Activated T-cell treated with anti-CD3 and anti-CD28 coated beads for 48 hours (primary cell): ENCODE measurements at regions not wholly inside any gene's neighbourhood (a gene's known extent, or its start where the extent isn't known, plus 50 kb on each side); places are given as distances from the start of the nearest gene placed in this dataset.

Experiments used
- DNase-seq: peaks from one replicate; pipeline ENCODE4 v3.0.0-alpha.2; 2020; ENCODE audit warnings: low read depth

DNA sequence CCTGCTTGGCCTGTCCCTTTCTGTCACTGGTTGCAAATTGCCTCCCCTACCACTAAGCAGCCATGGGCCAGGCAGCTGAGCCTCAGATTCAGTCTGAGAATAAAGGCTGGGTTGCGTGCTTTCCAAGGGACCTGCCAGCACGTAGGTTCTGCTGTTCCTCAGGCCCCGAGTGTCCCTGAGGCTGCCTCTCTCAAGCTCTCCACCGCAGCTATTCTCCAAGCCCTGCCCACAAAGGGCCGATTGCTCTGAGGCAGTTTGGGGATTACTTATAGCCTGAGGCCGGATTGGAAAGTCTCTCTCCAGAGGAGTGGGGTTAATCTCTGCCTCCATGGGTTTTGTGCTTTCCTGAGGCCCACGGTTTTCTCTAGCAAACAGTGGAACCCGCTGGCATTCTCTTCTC is 590.7 kb downstream of the BCOR start:
- DNase-seq, result no peak

- DNase-seq, result no peak
Observed at GRCh38 chrX:39507617-39508299, 590.0 kb downstream of the BCOR start.

DNA sequence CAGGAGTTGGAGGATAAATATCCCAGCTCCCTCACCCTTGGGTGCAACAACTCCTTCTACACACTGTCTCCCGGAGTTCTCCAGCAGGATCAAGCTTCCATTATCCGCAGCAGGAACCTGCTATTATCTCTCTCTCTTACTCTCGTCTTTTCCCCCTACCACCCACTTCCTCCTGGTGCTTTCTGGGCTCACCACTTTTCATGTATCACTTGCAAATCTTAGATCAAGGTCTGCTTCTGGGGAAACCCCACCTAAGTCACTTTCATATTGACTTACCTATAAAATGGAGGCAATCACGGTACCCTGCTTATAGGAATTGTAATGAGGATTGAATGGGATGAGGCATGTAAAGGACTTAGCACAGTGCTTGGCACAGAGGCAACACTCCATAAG is 589.5 kb downstream of the BCOR start:
- no peak for DNase-seq

DNA sequence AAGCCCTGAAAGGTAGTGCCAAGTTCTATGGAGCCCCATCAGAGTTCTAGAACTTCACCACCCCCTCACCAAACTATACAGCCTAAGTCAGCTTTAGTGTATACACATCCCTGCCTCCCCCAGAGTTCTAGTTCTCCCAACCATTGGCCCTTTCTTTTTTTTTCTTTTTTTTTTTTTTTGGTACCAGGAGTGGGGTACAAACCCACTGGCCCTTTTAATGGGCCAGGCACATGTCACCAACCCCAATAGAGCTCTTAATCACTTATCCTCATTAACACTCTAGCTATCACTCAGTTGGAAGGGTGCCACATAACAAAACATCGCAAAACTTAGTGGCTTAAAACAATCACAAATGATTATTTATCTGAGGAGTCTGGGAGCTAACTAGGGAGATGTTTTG is 588.6 kb downstream of the BCOR start:
- DNase-seq, result no peak

DNA sequence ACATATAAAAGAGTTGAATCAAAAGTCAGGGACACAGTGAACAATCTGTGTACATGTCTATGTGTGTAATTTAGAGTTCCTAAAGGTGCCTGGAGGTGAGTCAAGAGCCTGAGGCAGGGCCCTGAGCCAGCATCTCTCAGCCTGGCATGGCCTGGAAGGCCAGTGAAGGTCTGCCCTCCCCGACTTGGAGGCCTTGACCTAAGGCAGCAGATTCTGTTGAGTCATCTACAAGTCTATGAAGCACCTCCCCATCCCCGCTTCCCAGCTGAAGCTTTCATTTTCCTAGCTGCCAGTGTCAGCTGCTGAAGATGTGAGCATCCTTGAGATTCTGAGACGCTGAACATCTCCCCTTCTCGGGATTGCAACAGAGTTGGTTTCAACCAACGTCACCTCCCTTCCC is 583.9 kb downstream of the BCOR start:
- no peak for DNase-seq

DNA sequence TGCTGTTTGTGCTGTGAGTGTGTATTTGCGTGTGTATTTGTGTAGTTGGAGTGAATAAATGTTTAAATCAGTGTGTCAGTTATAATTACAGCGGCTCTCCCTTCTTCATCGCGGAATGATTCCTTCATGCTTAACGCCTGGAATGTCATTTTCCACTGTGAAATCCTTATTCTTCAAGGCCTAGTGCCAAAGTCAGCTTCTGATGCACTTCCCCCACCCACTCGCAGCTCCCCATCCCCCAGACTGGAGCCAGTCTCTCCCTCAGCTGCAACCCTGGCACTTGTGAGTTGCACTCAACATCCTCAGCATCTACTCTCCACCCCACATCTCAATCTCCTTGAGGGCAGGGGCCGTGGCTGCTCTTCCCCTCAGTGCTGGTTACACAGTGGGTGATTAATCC is 583.0 kb downstream of the BCOR start:
- no peak for DNase-seq

GRCh38 chrX:39516427-39516841 is 581.3 kb downstream of the BCOR start:
- DNase-seq, result no peak

DNA sequence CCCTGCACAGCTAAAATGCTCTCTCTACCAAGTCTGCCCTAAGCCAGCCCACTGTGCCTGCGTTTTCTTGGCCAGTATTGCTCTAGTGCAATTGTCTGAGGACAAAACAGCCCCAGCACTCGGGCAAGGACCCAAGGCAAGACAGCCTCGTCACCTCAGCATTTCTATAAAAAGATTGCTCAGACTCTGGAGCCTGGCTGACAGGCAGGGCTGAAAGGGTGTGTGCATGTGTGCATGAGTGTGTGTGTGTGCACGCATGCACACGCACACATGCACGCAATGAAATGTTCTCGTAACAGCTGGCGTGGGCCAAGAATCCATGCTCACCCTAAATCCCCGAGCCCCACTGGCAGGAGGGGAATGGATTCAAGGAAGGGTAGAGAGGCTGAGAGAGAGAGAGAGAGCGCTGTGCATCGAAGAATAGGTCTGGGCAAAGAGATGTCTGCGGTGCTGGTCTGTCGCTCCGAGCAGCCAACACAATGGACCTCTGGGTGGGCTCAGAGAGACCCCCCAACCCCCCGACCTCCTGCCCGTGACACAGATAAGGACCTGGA is 579.2 kb downstream of the BCOR start:
- DNase-seq, result no peak

GRCh38 chrX:39519030-39519488 is 578.7 kb downstream of the BCOR start:
- no peak for DNase-seq

GRCh38 chrX:39519566-39520301 is 578.0 kb downstream of the BCOR start:
- no peak for DNase-seq

- no peak for DNase-seq
Observed at GRCh38 chrX:39525758-39526157, 572.0 kb downstream of the BCOR start.

DNA sequence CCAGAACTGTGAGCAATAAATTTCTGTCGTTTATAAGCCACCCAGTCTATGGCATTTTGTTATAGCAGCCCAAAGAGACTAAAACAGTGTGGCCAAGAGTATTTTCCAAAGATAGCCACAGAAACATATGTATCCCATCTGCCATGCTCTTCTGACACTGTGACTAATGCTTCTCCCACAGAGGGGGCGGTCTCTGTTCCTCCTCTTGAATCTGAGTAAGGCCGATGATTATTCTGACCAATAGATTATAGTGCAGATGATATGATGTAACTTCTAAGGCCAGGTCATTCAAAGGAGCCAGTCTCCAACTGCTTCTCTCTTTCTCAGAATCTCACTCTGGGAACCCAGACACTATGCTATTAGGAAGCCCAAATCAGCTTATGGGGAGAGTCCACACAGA is 570.7 kb downstream of the BCOR start:
- DNase-seq, result no peak

DNA sequence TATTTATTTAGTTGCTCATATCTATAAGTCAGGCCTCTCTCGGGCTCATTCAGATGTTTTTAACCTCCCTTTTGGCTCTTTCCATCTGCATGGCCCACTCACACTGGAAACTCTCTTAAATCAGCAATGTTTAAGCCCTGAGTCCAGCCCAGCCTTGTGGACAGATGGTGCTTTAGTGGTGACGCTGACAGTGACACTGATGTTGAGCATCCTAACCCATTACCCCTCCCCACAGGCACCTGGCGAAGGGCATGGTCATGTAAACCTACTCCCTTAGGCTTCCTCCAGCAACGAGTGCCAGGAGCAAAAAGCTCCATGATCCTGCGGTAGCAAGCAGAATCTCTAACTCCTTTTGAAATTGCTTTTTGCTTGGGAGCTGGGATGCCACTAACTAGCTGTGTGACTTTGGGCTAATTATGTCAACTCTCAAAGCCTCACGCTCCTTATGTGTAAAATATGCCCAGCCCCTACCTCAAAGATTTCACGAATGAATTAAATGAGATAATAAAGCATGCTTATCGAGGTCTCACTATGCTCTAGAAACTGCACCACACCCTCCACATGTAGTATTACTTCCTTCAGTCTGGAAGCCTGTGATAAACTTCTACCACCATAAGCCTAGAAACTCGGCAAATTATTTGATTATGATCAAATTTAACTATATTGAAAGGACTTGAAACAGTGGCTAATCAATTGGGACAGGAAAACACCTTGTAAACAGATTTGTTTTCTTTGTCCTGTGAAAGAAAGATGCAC is 569.4 kb downstream of the BCOR start:
- DNase-seq, result no peak

- no peak for DNase-seq
Observed at GRCh38 chrX:39532761-39533160, 565.0 kb downstream of the BCOR start.

DNA sequence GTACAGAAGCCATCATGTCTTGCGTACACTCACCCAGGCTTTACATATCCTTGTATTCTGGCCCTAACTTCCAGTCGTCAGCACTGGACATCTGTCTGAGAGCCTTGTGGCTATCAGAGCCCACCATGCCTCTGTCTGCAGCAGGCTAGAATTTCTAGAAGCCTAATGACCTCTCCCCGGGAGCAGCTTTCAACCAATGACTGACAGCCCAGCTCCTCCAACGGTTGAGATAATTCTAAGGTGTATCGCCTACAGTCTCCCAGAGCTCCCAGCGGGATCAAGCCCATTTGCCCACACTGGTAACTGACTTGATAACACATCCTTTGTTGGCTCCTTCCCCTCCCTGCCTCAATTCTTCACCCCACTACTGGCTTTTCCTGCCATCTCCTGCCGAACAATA is 562.8 kb downstream of the BCOR start:
- no peak for DNase-seq

DNA sequence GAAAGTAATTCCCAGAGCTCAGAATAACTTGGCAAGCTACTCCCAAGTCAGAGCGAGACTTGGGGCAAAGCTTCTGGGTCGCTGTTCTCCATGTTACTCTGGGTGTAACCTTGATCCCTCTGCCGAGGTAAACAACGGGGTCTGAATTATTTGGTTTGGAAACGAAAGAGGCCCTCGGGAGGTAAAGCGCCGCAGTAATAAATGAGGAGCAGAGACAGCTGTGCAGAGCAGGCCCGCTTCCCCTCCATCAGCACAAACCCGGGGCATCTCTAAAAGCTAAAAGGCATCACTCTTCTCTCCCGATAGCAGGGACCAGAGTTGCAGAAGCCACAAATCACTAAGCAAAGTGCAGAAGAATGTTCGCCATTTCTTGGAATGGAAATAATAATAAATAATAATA is 561.5 kb downstream of the BCOR start:
- DNase-seq, result no peak

GRCh38 chrX:39541881-39542280 is 555.9 kb downstream of the BCOR start:
- no peak for DNase-seq

DNA sequence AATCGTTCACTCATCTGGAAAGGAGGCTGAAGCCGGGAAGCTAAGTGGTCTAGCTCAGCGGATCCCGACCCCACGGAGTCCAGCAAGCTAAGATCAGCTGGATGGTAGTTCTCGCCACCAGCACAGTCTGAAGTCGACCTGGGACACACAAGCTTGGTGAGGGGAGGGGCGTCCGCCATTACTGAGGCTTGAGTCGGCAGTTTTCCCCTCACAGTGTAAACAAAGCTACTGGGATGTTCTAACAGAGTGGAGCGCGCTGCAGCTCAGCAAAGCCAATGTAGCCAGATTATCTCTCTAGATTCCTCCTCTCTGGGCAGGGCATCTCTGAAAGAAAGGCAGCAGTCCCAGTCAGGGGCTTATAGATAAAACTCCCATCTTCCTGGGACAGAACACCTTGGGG is 555.4 kb downstream of the BCOR start:
- DNase-seq, result no peak

GRCh38 chrX:39550795-39551361 is 546.9 kb downstream of the BCOR start:
- DNase-seq, result no peak

DNA sequence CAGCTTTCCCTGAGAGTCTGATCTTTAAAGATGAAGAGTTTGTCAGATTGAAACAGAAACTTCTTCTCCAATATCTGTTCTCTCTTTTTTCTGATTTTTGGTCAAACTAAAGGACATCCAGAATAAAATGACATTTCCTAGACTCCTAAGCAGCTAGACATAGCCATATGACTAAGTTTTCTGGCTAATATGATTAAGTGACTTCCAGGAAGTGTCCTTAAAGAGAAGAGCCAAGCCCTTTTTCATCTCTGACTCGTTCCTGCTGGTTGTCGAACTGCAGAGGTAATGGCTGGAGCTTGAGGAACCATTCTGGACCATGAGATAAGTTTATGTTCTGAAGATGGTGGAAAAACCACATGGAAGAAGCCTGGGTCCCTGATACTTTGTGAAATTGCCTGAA is 546.0 kb downstream of the BCOR start:
- DNase-seq, result no peak

GRCh38 chrX:39555431-39555830 is 542.3 kb downstream of the BCOR start:
- DNase-seq, result no peak

GRCh38 chrX:39556056-39556455 is 541.7 kb downstream of the BCOR start:
- DNase-seq, result no peak
